HG02840 (cell line): ENCODE measurements at regions not wholly inside any gene's neighbourhood (a gene's known extent, or its start where the extent isn't known, plus 50 kb on each side); places are given as distances from the start of the nearest gene placed in this dataset.
"Not testable (repeated sequence)": the region's sequence is repeated elsewhere in the genome, so short reads cannot be mapped to it uniquely, and the experiment has no call there.

Source experiments
- ATAC-seq: cut with Tn5 transposase; IDR thresholded peaks from one replicate; pipeline ENCODE4 v1.9.1; 2021; ENCODE audit warnings: mild to moderate bottlenecking, moderate library complexity, moderate number of reproducible peaks; ENCODE audit not compliant: unreplicated experiment, low FRiP score

DNA sequence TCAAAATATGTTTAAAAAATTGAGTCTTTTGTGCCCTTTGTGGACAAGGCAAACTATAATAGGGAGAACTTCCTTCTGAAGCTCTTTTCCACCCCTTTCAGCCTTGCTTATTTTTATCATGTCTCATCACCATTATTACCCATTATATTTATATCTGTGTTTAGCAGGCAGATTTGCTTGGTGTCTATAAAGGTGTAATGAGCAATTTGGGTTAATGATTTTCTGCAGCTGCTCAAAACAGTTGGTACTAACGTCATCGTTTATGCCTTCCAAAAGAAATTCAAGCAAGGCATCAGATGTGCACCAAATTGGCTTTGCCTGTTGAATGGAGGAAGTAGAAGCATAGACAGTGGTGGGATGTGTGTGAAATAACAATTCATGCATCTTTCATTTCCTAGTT, 483.7 kb upstream of the SGO1 start:
- no peak for ATAC-seq

DNA sequence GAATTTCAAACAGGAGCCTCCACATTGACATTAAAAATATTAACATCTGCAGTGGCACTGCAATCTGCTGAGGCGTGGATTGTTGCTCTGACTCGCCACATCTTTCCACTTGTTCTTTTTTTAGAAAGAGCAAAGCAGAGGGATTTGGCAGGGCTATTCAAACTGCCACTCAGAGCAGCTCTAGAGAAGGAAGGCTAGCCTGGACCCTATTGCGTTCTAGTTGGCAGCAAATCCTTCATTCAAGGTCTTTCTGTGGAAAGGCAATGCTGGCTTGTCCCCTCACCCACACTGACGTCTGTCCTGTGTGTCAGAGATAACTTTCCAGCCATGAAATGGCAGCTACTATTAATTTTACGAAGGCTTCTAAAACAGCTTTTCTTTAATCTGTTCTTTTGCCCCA, 483.2 kb upstream of the SGO1 start:
- no peak for ATAC-seq

DNA sequence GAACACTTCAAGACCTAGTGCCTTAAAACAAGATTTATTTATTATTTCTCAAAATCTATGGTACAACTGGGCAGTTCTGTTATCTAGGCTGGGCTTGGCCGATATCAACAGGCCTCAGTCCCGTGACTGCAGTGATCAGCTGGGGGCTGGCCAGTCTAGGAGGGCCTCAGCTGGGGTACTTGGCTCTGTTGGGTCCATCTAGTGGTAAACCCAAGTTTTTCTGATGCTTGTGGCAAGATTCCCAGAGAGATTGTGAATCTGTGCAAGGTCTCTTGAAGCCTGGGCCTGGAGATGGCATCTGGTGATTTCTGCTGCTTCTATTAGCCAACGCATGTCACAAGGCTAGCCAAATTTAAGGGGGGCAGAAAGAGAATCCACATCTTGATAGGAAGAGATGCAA, 482.4 kb upstream of the SGO1 start:
- ATAC-seq, result no peak

DNA sequence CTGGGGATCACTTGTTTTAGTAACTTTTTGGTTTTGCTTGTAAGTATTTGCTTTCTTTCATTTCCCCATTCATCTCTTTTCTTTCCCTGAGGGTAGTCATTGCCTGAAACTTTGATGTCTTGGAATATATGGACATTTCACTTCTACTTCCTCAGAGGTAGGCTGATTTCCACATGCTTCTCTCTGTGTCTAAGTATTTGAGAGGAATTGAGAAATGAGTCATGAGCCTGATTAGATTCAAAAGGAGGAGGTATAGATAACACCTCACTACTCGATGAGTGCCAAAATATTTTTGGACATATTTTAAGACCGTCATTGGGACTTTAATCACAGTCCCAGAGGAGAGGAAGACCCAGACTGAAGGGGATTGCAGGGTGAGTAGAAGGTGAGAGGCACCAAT, 480.1 kb upstream of the SGO1 start:
- no peak for ATAC-seq

DNA sequence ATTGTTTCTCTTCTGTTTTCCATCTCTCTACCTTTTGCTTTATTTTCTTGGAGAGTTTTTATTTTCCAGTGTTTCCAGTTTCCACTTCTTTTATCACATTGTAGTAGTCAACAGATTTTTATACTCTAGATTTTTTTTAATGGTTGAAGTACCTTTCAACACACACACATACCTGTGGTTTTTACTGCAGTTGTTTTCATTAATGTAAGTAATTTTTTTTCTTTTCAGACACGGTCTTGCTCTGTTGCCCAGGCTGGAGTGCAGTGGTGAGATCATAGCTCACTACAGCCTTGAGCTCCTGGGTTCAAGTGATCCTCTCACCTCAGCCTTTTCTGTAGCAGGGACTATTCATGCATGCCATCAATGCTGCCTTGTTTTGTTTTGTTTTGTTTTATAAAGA, 472.5 kb upstream of the SGO1 start:
- no peak for ATAC-seq

DNA sequence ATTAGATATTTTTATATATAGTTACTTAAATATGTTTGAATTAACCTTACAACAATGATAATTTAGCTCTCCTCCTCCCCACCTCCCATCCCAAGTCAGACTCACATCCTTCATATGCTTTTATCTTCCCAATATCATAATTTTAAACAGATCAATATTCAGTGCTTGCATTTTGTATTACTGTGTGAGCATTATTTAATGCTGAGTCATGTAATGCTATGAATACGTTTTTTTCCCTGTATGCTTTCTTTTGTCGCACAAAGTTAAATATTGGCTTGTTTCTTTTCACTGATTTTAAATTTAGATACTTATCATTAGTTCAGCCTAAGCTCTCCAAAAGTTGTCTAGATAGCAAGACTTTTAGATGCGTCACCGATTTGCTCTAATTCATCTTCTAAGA, 471.6 kb upstream of the SGO1 start:
- no peak for ATAC-seq

DNA sequence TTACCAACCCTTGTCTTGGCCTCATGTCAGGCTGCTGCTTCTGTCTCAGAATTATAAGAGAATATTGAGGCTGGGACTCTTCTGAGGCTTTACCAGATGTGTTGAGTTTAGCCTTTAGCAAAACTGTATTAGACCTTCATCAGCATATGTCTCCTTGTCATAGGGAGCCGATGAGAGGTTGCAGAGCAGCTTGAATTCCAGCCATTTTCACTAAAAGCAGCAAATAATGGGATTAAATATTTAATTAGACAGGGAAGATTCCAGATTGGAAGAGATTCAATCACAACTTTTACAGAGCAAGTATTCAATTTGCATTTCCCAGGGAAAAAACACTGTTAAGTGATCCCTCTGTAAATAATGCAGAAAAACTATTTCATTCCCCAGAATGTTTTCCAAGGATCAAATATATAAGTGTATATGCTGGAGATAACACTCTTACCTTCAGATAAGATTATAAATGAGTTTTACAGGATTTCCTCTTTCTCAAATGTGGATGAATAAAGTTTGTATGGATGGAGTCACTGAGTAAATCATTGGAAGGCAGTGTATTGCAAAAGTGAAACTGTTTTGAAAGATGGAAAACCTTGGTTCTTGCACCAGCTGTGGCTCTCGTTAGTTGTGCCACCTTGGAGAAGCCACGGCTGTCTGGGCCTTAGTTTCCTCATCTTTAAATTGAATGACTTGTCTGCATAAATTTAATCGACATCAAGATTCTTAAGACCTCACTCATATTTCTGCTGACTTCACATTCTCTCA, 466.4 kb upstream of the SGO1 start:
- no peak for ATAC-seq

DNA sequence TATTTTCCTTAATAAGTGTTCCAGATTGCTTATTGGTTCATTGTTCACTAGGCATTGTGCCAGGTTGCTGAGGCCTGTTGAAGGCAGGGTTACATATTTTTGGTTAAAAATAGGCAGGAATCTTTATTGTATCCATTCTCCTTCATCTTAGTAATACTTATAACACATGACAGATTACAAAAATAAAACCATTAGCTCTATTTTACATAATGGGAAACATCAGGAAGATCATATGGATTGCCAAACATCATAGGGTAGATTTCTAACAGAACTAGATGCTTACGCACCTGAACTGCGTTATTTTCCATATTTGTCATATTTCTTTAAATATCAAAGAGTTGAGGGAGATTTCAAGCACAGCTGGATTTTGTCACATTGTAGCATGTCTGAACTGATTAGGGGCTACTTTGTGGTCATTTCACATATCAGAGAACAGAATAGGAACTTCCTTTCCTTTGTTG, 462.9 kb upstream of the SGO1 start:
- ATAC-seq, result no peak

DNA sequence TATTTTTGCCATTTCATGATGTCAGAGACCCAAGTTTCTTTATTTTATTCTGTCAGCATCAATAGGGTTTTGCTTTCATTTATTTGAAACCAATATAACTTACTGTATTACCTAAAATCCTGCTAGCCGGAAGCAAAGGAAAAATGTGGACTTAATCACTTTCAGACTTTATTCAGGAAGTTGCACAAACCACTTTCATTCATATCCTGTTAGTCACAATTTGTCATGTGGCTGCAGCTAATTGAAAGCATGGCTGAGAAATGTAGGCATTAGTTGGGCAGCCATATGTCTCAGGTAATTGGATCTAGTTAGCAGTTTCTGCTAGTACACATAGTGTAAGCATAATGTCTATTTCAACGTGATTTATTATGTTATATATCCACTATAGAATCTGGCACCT, 462.3 kb upstream of the SGO1 start:
- ATAC-seq, result no peak

DNA sequence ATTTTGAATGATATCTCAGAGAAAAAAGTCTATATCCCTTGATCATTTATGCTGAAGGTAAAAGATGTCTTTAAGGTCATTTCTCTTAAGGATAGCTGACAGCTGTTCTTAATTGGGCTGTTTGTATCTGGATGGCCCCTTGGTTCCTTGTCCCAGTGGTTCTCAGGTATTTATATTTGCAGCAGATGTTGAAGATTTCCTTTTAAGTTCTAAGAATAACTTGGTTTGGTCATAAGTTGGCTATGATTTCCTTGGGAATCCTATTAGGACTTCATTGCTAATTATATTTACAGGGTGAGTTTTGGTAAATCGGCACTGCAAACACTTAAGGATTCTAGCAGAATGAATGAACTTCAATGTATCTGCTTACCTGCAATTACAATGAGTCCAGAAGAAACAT, 460.4 kb upstream of the SGO1 start:
- no peak for ATAC-seq

DNA sequence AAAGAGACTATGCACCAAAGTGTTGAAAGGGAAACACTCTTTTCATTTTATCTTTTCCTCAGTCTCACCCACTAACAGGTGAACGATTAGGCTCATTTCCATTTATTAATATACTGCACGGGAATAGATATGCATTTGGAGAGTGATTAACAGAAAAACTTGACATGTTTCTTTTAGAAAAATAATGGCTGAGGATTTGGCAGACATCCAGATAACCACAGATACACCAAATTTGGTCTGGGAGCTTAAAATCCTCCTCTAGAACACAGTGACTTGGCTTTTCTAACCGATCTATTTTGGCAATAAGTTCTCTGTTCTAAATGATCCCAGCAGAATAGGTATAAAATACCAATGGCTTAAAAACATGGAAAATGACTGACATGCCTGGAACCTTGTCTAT, 459.3 kb upstream of the SGO1 start:
- no peak for ATAC-seq

DNA sequence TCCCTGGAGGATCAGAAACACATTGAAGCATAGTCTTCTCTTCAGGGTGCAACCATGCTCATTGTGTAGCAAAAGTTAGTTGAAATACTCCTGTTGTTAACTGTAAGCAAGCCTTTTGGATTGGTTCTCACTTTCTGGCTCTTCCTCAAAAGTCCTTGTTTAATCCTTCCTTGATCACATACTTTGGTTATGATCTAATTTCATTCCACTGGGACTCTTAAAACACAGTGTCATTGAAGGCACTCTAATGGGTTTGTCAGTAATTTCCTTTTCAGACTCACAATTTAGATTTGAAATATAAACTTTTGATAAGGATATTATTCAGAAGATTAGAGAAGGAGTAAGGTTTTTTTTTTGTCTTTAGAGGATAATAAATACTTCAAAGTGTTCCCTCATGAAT, 451.7 kb upstream of the SGO1 start:
- no peak for ATAC-seq

DNA sequence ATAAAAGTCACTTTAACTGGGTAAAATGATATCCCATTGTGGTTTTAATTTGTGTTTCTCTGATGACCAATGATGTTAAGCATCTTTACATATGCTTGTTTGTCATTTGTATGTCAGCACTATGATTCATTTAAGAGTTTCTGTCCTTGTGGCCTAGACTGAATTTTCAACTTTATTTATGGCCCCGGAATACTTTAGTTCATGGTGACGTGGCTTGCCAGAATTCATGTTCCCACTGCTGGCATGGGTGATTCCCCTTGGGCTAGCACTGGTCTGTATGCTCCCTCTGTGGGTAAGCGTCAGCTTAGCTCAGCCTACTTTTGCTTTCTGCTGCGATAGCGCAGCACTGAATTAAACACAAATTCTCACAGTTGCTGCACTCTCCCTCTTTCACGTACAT, 436.3 kb upstream of the SGO1 start:
- ATAC-seq, result no peak

DNA sequence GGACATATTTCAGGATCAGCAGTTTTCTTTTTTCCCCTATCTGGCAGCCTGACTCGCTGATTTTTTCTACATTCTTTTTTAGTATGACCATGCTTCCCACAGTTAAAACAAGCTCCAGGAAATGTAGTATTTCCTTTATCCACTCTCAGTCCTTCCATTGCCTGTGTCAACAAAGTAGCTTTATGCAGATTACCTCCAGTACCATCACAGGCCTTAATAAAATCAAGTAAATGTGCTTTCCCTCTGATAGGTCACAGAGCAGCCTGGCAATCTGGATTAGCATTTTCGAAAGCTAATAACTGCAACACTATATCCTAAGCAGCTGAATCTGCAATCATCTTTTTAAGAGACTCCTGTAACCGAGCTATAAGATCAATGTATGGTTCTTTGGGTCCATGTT, 432.6 kb upstream of the SGO1 start:
- ATAC-seq, result not testable (repeated sequence)

DNA sequence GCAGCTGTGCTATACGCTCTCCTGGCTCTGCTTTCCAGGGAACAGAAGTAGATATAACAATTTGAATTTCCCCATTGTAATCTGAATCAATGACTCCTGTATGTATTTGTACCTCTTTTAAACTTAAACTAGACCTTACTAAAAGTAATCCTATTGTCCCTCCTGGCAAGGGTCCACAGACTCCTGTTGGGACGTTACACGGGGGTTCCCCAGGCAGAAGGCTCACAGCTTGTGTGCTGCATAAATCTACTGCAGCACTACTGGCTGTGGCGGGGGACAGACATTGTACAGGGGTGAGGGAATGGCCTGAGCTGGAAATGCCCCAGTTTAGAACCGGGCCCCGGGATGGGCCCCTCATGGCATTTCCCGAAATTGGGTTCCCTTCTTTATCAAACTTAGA, 432.2 kb upstream of the SGO1 start:
- not testable (repeated sequence) for ATAC-seq

DNA sequence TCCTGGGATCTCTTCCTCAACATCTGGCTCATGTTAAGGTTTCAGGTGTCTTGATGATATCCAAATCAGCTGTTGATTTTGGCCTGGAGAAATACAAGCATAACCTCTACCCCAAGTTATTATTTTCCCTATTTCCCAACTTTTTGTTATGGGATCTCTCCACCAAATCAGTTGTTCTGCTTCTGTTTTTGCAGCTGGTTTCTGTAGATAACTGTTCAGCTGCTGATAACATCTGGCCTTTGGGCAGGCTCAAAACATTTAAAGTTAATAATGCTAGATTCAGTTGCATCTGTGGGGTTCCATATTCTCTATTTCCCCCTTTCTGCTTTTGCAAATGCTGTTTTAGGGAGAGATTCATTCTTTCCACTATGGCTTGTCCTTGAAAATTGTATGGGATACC, 430.0 kb upstream of the SGO1 start:
- not testable (repeated sequence) for ATAC-seq

DNA sequence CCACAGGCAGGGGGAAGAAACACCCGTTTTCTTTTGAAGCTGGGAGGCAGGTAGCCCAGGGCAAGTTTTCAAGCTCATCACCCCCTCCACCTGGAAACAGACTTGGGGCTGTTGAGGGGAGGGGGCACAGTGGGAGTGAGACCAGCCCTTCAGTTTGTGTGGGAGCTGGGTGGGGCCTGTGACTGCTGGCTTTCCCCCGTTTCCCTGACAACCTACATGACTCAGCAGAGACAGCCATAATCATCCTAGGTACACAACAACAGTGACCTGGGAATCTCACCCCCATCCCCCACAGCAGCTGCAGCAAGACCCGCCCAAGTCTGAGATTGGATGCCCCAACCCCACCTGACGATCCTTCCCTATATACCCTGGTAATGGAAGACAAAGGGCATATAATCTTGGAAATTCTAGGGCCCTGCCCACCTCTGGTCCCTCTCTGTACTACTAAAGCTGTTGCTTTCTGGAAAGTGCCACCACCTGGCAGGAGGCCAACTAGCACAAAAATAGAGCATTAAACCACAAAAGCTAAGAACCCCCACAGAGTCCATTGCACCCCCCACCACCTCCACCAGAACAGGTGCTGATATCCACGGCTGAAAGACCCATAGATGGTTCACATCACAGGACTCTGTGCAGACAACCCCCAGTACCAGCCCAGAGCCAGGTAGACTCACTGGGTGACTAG, 422.2 kb upstream of the SGO1 start:
- ATAC-seq, result no peak

DNA sequence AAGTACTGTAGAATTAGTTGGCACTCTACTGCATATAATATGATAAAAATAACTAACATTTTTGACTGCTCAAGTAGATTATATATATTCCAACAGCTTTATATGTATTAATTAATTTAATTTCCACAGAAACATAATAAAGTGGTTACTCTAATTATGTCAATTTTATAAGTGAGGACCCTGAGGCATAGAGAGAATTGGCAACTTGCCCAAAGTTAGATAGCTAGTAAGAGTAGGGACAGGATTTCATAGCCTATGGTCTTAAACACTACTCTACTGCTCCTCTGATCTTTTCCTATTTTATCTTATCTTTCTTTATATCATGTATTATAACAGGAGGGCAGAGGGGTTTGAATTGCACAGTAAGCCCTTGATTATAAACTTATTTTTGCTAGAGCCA, 418.7 kb upstream of the SGO1 start:
- no peak for ATAC-seq

DNA sequence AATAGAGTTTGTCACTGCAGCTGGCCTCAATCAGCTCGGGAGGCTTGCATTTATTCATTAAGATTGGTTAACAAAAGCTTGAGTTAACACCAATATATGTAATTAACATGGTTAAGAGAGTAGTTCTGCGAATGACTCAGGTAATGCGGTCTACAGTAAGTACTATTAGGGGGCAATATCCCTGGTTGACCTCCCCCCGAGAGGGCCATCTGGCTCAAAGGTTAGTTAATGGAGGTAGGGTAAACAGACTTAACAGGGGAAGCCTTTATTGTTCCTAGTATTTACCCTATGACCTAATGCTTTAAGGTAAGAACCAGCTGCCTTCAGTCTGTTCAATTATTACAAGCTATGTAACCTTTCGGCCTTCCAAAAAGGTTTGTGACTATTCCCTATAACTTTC, 403.3 kb upstream of the SGO1 start:
- no peak for ATAC-seq

DNA sequence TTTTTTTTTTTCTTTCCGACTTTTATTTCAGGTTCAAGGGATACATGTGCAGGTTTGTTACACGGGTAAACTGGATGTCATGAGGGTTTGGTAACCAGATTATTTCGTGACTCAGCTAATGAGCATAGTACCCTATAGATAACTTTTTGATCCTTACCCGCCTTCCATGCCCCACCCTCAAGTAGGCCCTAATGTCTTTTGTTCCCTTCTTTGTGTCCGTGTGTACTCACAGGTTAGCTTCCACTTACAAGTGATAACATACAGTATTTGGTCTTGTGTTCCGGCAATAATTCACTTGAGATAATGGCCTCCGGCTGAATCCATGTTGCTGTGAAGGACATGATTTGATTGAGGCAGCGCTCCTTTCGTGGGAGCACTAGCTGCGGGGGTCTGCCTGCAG, 402.8 kb upstream of the SGO1 start:
- no peak for ATAC-seq

DNA sequence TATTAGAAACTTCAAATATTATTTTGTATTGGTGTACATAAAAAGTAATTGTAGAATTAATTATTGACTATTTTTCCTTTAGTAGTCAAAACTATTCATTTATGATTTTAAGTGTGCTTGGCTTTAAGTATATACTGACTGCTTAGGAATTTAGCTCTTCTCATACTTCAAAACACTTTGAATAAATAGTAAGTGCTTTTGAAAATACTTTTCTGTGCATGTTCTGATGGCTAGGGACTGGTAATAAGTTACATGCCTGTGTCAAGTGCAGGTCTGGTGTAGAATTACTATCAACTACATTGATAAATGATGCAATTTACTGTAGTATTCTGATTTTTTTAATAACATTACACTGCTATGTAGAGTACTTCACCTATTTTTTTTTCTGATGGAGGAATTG, 397.6 kb upstream of the SGO1 start:
- ATAC-seq, result no peak

DNA sequence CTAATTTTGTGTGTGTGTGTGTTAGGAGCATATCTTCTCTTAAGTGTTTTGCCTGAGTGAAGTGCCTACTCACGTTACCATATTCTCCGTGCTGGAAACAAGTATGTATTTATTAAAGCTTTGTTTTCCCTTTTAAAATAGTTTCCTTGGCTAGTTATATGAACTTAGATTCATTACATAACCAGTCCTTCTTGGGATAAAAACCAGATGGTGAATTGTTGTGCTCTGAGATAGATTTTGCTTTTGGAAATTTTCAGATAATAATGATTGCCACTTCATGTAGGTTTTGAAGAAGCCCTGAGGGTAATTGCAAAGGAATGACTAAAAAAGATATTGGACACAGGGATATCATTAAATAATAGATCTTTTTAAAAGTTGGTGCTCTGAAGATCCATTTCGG, 390.2 kb upstream of the SGO1 start:
- no peak for ATAC-seq
